ENCODE measurements at regions not wholly inside any gene's neighbourhood (a gene's known extent, or its start where the extent isn't known, plus 50 kb on each side); places are given as distances from the start of the nearest gene placed in this dataset.
"Not testable (repeated sequence)": the region's sequence is repeated elsewhere in the genome, so short reads cannot be mapped to it uniquely, and the experiment has no call there.

- DNase-seq (ENCODE audit: low read depth), result no peak
- TF ChIP-seq CTCF (IDR thresholded peaks at IDR 0.05; ENCODE audit: control insufficient read depth, insufficient read depth, low read depth, low read length, missing control alignments), result no peak
Observed at GRCh38 chr1:195866091-195866780, 742.0 kb downstream of the KCNT2 start.

GRCh38 chr1:195851804-195852203, 756.4 kb downstream of the KCNT2 start:
- DNase-seq (ENCODE audit: low read depth), result no peak
- H3K4me3 ChIP-seq (ENCODE audit: control insufficient read depth, low read depth, low read length), result no peak overlapping the region
- no peak for TF ChIP-seq CTCF (IDR thresholded peaks at IDR 0.05; ENCODE audit: control insufficient read depth, insufficient read depth, low read depth, low read length, missing control alignments)

More at GRCh38 chr1:195866091-195866780, 742.0 kb downstream of the KCNT2 start:
- no peak overlapping the region for H3K4me3 ChIP-seq (ENCODE audit: control insufficient read depth, low read depth, low read length)

GRCh38 chr1:195851016-195851601, 757.1 kb downstream of the KCNT2 start:
- no peak for DNase-seq (ENCODE audit: low read depth)
- TF ChIP-seq CTCF (IDR thresholded peaks at IDR 0.05; ENCODE audit: control insufficient read depth, insufficient read depth, low read depth, low read length, missing control alignments), result no peak
- H3K4me3 ChIP-seq (ENCODE audit: control insufficient read depth, low read depth, low read length), result no peak overlapping the region

GRCh38 chr1:195849180-195849579, 759.1 kb downstream of the KCNT2 start:
- no peak overlapping the region for H3K4me3 ChIP-seq (ENCODE audit: control insufficient read depth, low read depth, low read length)
- TF ChIP-seq CTCF (IDR thresholded peaks at IDR 0.05; ENCODE audit: control insufficient read depth, insufficient read depth, low read depth, low read length, missing control alignments), result no peak
- no peak for DNase-seq (ENCODE audit: low read depth)

- not testable (repeated sequence) for H3K4me3 ChIP-seq (ENCODE audit: control insufficient read depth, low read depth, low read length); DNase-seq (ENCODE audit: low read depth)
Observed at GRCh38 chr1:195847957-195848875, 760.0 kb downstream of the KCNT2 start.

GRCh38 chr1:195831789-195832188, 776.5 kb downstream of the KCNT2 start:
- no peak overlapping the region for H3K4me3 ChIP-seq (ENCODE audit: control insufficient read depth, low read depth, low read length)
- DNase-seq (ENCODE audit: low read depth), result no peak
- no peak for TF ChIP-seq CTCF (IDR thresholded peaks at IDR 0.05; ENCODE audit: control insufficient read depth, insufficient read depth, low read depth, low read length, missing control alignments)

- no peak overlapping the region for H3K4me3 ChIP-seq (ENCODE audit: control insufficient read depth, low read depth, low read length)
- no peak for DNase-seq (ENCODE audit: low read depth)
- no peak for TF ChIP-seq CTCF (IDR thresholded peaks at IDR 0.05; ENCODE audit: control insufficient read depth, insufficient read depth, low read depth, low read length, missing control alignments)
Observed at GRCh38 chr1:195828325-195828724, 779.9 kb downstream of the KCNT2 start.

All from AG09309 (cell line).